Vagina (tissue), 2 donors: ENCODE measurements at regions not wholly inside any gene's neighbourhood (a gene's known extent, or its start where the extent isn't known, plus 50 kb on each side); places are given as distances from the start of the nearest gene placed in this dataset.
"Not testable (repeated sequence)": the region's sequence is repeated elsewhere in the genome, so short reads cannot be mapped to it uniquely, and the experiment has no call there.

Experiments used
- POLR2AphosphoS5 ChIP-seq, 2 donors: sonication (generic); formaldehyde crosslinking; IDR thresholded peaks; one replicate each; pipeline ENCODE4 v1.9.0; 2017; ENCODE audit warnings: antibody characterized with exemption in 2 of 2, mild to moderate bottlenecking in 2 of 2, low read depth in 1 of 2; ENCODE audit not compliant: insufficient read depth in 1 of 2
- TF ChIP-seq, protein P1 (sequence below), 3 experiments: fragments of 450-650 bp in 2 of 3; fragments of 200-600 bp in 1 of 3; sonication (generic) in 1 of 3; IDR thresholded peaks; one replicate each; pipeline ENCODE4 v1.5.1; 2017 to 2019; ENCODE audit warnings: antibody characterized with exemption in 3 of 3, mild to moderate bottlenecking in 2 of 3, moderate library complexity in 2 of 3

DNA sequence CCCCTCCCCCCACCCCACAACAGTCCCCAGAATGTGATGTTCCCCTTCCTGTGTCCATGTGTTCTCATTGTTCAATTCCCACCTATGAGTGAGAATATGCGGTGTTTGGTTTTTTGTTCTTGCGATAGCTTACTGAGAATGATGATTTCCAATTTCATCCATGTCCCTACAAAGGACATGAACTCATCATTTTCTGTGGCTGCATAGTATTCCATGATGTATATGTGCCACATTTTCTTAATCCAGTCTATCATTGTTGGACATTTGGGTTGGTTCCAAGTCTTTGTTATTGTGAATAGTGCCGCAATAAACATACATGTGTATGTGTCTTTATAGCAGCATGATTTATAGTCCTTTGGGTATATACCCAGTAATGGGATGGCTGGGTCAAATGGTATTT is 308.2 kb downstream of the ZNF536 start:
- TF ChIP-seq, protein P1, sequence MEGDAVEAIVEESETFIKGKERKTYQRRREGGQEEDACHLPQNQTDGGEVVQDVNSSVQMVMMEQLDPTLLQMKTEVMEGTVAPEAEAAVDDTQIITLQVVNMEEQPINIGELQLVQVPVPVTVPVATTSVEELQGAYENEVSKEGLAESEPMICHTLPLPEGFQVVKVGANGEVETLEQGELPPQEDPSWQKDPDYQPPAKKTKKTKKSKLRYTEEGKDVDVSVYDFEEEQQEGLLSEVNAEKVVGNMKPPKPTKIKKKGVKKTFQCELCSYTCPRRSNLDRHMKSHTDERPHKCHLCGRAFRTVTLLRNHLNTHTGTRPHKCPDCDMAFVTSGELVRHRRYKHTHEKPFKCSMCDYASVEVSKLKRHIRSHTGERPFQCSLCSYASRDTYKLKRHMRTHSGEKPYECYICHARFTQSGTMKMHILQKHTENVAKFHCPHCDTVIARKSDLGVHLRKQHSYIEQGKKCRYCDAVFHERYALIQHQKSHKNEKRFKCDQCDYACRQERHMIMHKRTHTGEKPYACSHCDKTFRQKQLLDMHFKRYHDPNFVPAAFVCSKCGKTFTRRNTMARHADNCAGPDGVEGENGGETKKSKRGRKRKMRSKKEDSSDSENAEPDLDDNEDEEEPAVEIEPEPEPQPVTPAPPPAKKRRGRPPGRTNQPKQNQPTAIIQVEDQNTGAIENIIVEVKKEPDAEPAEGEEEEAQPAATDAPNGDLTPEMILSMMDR (IDR thresholded peaks at IDR 0.05) = not testable (repeated sequence)
- TF ChIP-seq POLR2AphosphoS5 (IDR thresholded peaks at IDR 0.05; ENCODE audit: insufficient read depth in 1 of 2, low read depth in 1 of 2) = not testable (repeated sequence)
